Activated T-cell treated with anti-CD3 and anti-CD28 coated beads, Interleukin-2, amount 50 U/mL, for 72 hours (primary cell): ENCODE measurements at regions not wholly inside any gene's neighbourhood (a gene's known extent, or its start where the extent isn't known, plus 50 kb on each side); places are given as distances from the start of the nearest gene placed in this dataset.
A peak's percentile ranks its signal among the peaks of the same experiment; 100 is the strongest.

Experiments
- ATAC-seq, 2 donors: fragments of 150-1000 bp; cut with Tn5 transposase; replicated peaks in 1 of 2; 2 replicates each; pipeline ENCODE4 v1.10.0; 2021; ENCODE audit warnings: moderate library complexity in 2 of 2, mild to moderate bottlenecking in 1 of 2
- DNase-seq, 2 donors: peaks; one replicate each; pipeline ENCODE4 v3.0.0; 2021 to 2022; ENCODE audit warnings: mixed read lengths in 1 of 2
- H3K27ac Mint-ChIP-seq: one replicate; pipeline ENCODE4 v1.8.0; 2022; ENCODE audit warnings: mild to moderate bottlenecking, moderate library complexity, mixed read lengths
- H3K27me3 Mint-ChIP-seq: one replicate; pipeline ENCODE4 v1.8.0; 2022; ENCODE audit warnings: low read depth, mixed read lengths
- H3K36me3 Mint-ChIP-seq, 2 donors: one replicate each; pipeline ENCODE4 v1.8.0; 2022; ENCODE audit warnings: mixed read lengths in 2 of 2, mild to moderate bottlenecking in 1 of 2; ENCODE audit not compliant: insufficient read depth in 2 of 2
- H3K4me1 Mint-ChIP-seq: one replicate; pipeline ENCODE4 v1.8.0; 2022; ENCODE audit warnings: low read depth, mixed read lengths
- H3K4me3 Mint-ChIP-seq, 2 donors: one replicate each; pipeline ENCODE4 v1.8.0; 2022; ENCODE audit warnings: mild to moderate bottlenecking in 2 of 2, mixed read lengths in 2 of 2, moderate library complexity in 2 of 2
- H3K9me3 Mint-ChIP-seq, 2 donors: one replicate each; pipeline ENCODE4 v1.8.0; 2022; ENCODE audit warnings: mixed read lengths in 2 of 2

DNA sequence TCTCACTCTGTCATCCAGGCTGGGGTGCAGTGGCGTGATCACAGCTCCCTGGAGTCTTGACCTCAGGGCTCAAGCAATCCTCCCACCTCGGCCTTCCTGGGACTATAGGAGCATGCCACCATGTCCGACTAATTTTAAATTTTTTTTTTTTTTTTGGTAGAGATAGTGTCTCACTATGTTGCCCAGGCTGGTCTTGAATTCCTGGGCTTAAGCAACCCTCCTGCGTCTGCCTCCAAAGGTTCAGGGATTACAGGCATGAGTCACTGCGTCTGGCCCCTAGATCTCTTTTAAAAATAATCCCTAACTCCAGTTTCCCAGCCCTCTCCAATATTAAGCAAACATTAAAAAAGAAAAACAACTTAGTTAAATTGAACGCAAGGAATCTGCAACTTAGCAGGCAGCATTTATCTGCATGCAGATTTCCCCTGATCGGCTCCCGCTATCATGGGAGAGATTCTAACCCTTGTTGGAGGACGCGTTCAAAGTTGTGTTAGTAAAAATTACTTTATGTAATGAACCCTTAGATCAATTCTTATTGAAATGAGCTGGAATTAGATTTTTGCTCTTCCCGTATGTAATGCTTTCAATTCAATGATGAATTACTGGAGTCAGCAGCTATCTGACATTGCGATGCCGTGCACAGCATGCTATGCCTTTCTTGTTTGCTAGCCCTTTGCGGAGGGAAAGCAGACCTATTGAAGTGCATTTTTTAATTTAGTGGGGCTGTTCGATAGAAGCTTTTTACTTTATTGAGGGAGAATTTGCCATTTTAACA lies 171.7 kb downstream of the HAPSTR1 start:
- DNase-seq = no peak
- no peak for ATAC-seq
- Mint-ChIP-seq H3K4me3 (no peak overlapping the region), H3K36me3 (no peaks in the 10 kb centered on the region), H3K27me3 (peaks cover 23% of the 10 kb centered on the region), H3K27ac (no peak overlapping the region), H3K4me1 (no peaks in the 10 kb centered on the region), H3K9me3 (no peaks in the 10 kb centered on the region)

DNA sequence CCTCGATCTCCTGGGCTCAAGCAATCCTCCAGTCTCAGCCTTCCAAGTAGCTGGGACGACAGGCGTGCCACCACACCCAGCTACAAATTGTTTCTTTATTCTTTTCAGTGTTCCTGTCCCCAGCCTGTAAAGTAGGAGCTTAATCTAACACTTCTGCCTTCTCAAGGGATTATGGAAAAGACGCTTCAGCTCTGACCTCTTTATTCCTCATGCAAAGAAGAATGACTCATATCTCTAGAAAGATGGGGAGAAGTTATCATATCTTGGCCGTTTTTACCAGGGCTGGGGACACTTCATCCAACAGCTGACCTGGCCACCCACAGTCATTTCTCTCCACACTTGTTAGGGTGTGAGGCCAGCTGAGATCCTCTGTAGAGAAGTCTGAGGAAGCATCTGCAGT lies 172.6 kb downstream of the HAPSTR1 start:
- Mint-ChIP-seq H3K36me3 (no peaks in the 10 kb centered on the region), H3K9me3 (no peaks in the 10 kb centered on the region), H3K4me1 (no peaks in the 10 kb centered on the region), H3K27ac (no peak overlapping the region), H3K27me3 (peaks cover 18% of the 10 kb centered on the region), H3K4me3 (no peak overlapping the region)
- DNase-seq (no peak), ATAC-seq (no peak)

DNA sequence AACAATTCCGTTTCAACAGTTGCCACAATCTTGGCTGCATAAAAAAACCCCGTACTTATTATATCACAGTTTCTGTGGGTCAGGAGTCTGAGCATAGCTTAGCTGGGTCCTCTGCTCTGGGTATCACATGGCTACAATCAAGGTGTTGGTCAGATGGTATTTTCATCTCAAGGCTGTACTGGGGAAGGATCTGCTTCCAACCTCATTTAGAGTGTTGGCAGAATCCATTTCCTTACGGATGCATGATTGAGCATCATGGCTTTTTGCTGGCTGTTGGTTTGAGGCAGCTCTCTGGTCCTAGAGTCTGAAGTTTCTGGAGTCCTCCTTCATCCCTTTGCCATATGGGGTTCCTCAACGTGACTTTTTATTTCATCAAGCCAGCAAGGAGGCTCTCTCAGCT lies 177.0 kb downstream of the HAPSTR1 start:
- H3K36me3 Mint-ChIP-seq = no peaks in the 10 kb centered on the region
- DNase-seq (no peak), ATAC-seq (no peak)
- peaks cover 18% of the 10 kb centered on the region for H3K27me3 Mint-ChIP-seq
- no peaks in the 10 kb centered on the region for H3K4me1 Mint-ChIP-seq
- H3K9me3 Mint-ChIP-seq = peaks cover 0 to 6% of the 10 kb centered on the region in 2 donors
- no peak overlapping the region for H3K27ac Mint-ChIP-seq
- no peak overlapping the region for H3K4me3 Mint-ChIP-seq

DNA sequence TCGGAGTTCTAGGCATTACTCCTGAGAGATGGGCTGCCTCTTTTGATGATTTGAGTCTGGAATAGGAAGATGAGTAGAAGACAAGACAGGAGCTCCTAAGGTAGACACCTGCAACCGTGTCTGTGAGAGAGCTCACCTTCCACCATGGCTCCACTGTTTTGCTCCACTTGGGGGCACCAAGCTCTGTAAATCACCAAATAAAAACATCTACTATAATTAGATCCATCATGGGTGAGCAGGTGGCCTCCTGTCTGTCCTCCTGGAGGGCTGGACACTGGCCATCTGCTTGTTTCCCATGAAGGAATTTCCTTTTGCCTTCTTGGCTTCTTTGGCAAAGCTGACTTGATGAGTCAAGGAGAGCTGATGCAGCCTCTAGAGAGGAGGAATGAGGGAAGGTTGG lies 179.0 kb downstream of the HAPSTR1 start:
- no peak for DNase-seq
- no peak for ATAC-seq

DNA sequence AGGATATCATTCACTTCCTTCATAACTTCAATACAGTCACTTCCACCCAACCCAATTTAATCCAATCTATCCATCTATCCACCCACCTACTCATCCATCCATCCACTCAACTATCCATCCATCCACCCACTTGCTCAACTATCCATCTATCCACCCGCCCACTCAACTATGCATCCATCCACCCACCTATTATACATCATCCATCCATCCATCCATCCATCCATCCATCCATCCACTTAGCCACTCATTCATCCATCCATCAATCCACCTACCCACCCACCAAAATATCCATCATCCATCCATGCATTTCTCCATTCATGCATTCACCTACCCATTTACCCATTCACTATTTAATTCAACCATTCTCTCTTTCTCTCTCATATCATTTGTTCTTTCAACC lies 179.5 kb downstream of the HAPSTR1 start:
- peaks cover 8% of the 10 kb centered on the region for H3K27me3 Mint-ChIP-seq
- ATAC-seq (no peak), DNase-seq (no peak)
- no peaks in the 10 kb centered on the region for H3K4me1 Mint-ChIP-seq
- peaks cover 0 to 8% of the 10 kb centered on the region in 2 donors for H3K9me3 Mint-ChIP-seq
- H3K36me3 Mint-ChIP-seq = no peaks in the 10 kb centered on the region
- no peak overlapping the region for H3K4me3 Mint-ChIP-seq
- H3K27ac Mint-ChIP-seq = no peak overlapping the region

More for the DNA sequence above, 179.0 kb downstream of the HAPSTR1 start:
- peaks cover 13% of the 10 kb centered on the region for H3K27me3 Mint-ChIP-seq
- H3K36me3 Mint-ChIP-seq = no peaks in the 10 kb centered on the region
- no peak overlapping the region for H3K27ac Mint-ChIP-seq
- H3K4me1 Mint-ChIP-seq = no peaks in the 10 kb centered on the region
- peaks cover 0 to 8% of the 10 kb centered on the region in 2 donors for H3K9me3 Mint-ChIP-seq
- H3K4me3 Mint-ChIP-seq = no peak overlapping the region

DNA sequence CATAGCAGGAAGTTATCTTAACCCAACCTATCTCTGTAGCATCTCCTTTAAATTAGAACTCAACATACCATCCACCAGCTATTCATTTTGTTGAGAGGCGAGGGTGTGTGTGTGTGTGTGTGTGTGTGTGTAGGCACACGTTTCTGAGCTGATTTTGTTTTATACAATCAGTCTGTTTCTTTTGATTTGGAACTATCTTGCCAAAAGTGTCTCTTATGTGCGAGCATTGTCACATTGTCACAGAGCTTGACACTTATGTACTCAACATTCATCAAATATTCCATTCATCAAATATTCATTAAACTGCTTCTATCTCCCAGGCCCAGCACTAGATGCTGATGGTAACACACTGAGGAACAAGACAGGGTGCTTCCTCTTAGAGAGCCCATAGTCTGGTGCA lies 180.4 kb downstream of the HAPSTR1 start:
- peaks cover 0 to 8% of the 10 kb centered on the region in 2 donors for H3K9me3 Mint-ChIP-seq
- H3K4me3 Mint-ChIP-seq = no peak overlapping the region
- no peaks in the 10 kb centered on the region for H3K4me1 Mint-ChIP-seq
- no peak overlapping the region for H3K27ac Mint-ChIP-seq
- no peaks in the 10 kb centered on the region for H3K27me3 Mint-ChIP-seq
- ATAC-seq (no peak), DNase-seq (no peak)
- no peaks in the 10 kb centered on the region for H3K36me3 Mint-ChIP-seq

DNA sequence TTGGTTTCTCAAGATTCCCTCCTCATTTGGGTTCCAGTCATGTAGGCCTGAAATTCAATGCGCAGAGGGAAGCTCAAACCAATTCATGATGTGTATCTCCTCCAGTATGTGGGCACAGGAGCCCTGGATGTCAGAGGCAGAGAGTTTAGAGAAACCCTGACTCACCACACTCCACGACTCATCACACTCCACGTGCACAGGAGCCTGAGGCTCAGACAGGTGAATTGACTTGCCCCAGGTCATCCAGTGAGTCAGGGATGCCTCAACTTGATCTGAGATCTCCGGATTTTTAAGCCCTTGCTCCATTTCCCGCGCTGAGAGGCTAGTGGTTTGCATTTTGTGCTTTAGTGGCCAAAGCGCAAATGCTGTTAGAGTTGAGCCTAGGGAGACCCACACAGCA lies 183.9 kb downstream of the HAPSTR1 start:
- no peaks in the 10 kb centered on the region for H3K4me1 Mint-ChIP-seq
- no peaks in the 10 kb centered on the region for H3K27me3 Mint-ChIP-seq
- ATAC-seq (no peak), DNase-seq (no peak)
- H3K9me3 Mint-ChIP-seq = peaks cover 0 to 8% of the 10 kb centered on the region in 2 donors
- no peak overlapping the region for H3K27ac Mint-ChIP-seq
- H3K36me3 Mint-ChIP-seq = no peaks in the 10 kb centered on the region
- no peak overlapping the region for H3K4me3 Mint-ChIP-seq

DNA sequence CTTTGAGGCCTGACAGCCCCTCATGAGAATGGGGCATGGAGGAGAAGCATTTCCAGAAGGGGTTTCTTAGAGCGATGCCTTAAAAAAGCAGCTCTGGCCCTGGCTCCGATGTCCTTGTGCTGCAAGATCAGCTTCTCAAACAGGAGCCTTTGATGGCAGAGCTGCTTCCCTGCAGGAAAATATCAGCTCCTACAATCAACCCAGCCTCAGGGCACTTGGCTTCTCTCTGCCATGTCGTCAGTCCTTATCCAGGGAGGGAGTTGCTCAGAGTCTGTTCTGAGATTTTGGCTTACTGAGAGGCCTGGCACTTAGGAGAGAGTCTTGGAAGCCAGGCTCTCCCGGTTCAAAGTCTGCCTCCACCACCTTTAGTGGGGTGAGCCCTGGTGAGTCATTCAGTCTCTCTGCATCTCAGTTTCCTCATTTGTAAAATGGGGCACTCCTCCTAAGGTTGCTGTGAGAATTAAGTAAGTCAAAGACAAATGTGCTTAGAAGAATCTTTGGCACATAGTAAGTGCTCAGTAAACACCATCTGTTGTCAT lies 184.4 kb downstream of the HAPSTR1 start:
- Mint-ChIP-seq H3K9me3 (peaks cover 0 to 6% of the 10 kb centered on the region in 2 donors), H3K27ac (no peak overlapping the region), H3K27me3 (no peaks in the 10 kb centered on the region), H3K4me3 (no peak overlapping the region), H3K36me3 (no peaks in the 10 kb centered on the region), H3K4me1 (no peaks in the 10 kb centered on the region)
- ATAC-seq (no peak), DNase-seq (no peak)

DNA sequence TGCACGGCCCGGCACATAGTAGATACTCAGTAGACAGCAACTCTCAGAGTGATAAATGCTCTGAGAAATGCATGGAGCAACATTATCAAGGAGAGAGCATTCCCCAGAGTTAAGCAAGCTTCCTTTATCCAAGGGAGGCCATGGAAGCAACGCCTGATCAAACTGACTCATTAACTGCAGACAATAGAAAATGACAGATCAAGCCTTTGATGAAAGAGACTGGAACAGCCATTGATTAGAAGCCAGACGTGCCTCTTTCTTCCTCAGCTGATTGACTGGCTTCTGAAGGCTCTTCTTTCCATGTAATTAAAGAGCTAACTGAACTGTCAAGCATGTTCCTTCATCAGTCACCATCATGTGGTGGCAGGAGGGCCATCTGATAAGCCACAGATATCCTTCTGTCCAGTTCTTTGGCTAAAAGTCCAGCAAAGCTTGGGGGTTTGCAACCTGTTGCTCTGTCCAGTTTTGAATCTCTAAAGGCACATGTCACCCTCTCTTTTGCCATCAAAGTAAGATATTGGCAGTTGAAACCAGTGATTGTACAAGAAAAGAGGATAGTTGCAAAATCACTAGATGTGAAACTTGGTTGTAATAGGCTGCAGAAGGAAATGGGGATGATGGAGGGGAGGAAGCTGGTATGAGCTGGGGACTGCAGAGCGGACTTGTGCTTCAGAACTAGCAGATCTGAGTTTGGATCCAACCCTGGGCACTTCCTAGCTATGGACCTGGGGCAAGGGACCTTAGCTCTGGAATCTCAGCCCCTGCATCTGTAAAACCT lies 188.0 kb downstream of the HAPSTR1 start:
- Mint-ChIP-seq H3K4me1 (no peaks in the 10 kb centered on the region), H3K27ac (no peak overlapping the region), H3K27me3 (no peaks in the 10 kb centered on the region), H3K36me3 (no peaks in the 10 kb centered on the region), H3K4me3 (no peak overlapping the region), H3K9me3 (peaks cover 0 to under 1% of the 10 kb centered on the region in 2 donors)
- ATAC-seq = no peak
- no peak for DNase-seq

DNA sequence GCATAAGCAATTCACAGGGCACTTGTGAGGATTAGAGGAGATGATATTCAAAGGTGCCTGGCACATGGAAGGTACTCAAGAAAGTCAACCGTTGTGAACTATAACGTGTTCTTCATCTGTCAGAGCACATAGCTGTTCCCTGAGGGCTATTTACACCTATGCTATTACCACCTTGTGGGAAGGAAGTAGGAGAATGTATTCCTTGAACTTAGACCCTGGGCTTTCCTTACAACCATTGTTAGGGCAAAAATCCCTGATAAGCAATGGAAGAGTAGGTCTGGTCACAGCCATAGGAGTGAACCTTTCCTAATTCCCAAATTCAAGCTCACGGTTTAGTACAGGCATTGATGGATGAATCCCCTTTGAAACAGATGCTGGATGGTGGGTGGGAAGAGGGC lies 188.6 kb downstream of the HAPSTR1 start:
- H3K36me3 Mint-ChIP-seq = no peaks in the 10 kb centered on the region
- ATAC-seq = no peak
- no peak overlapping the region for H3K27ac Mint-ChIP-seq
- DNase-seq = no peak
- no peaks in the 10 kb centered on the region for H3K9me3 Mint-ChIP-seq
- H3K4me3 Mint-ChIP-seq = no peak overlapping the region
- H3K4me1 Mint-ChIP-seq = no peaks in the 10 kb centered on the region
- H3K27me3 Mint-ChIP-seq = no peaks in the 10 kb centered on the region

DNA sequence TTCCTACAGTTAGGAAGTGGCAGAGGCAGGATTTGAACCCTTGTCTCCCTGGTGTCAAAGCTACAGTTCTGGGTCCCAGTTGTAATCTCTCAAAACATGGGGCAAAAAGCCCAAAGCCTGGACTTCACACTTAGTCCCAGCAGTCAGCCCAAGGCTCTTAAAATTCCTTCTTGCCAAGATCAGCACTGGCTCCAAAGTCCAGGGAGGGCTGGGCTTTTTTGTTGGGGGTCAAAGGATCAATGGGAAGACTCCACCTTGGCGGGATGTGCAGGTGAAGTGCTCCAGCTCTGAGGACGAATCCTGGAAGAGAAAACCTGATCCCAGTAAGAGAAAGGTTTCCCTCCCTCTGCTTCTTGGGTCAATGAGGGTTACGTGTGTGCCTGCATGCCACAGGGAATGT lies 195.5 kb downstream of the HAPSTR1 start:
- no peak overlapping the region for H3K27ac Mint-ChIP-seq
- H3K9me3 Mint-ChIP-seq = peaks cover 0 to 3% of the 10 kb centered on the region in 2 donors
- H3K36me3 Mint-ChIP-seq = peaks cover 0 to 1% of the 10 kb centered on the region in 2 donors
- H3K27me3 Mint-ChIP-seq = no peaks in the 10 kb centered on the region
- no peaks in the 10 kb centered on the region for H3K4me1 Mint-ChIP-seq
- no peak overlapping the region for H3K4me3 Mint-ChIP-seq
- ATAC-seq = no peak
- DNase-seq = no peak

DNA sequence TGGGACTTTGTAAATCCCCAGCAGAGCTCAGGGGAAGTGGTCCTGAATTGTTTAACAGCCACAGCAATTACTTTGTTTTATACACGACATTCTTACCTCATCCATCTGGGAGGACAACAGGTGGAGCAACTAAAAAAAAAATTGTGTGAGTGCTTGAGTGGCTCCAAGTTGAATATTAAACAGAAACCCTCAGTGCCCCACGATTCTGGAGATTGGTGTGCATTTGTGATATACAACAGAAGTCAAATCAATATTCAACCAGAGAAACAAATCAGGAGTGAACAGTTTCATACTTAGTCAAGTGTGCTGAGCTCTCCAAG lies 204.8 kb downstream of the HAPSTR1 start:
- Mint-ChIP-seq H3K27ac (no peak overlapping the region), H3K4me1 (no peaks in the 10 kb centered on the region), H3K9me3 (no peaks in the 10 kb centered on the region)

DNA sequence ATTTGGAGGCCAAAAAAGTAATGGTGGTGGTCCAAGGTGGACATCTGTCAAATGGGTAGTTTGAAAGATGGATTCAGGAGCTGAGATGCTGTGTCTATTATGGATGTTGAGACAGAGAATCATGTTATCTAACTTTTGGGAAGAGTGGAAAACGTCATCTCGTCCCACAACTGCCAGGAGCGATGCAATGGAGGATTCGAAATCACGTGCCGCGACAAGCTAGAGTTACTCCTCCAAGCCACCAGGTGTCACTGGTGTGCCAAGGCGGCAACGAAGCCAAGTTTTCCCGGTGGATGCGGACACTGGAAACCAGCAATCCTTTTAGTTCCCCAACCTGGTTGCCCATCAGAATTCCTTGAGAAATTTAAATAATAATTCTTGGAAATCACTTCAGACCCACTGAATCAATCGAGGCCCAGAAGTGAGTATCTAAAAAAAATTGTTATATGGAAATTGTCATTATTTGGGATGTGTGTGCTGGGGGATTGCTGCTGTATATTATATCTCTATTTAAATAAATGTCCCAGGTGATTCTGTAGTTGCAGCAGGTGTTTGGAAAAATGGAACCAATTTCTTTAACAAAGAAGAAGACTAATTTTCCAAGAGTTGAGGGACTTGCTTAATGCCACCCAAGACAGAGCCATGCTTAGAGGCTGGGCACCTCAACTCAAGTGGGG lies 206.1 kb downstream of the HAPSTR1 start:
- Mint-ChIP-seq H3K4me1 (no peaks in the 10 kb centered on the region), H3K27ac (no peak overlapping the region), H3K36me3 (peaks cover 0 to 2% of the 10 kb centered on the region in 2 donors), H3K4me3 (no peak overlapping the region), H3K9me3 (peaks cover 0 to 2% of the 10 kb centered on the region in 2 donors), H3K27me3 (peaks cover 2% of the 10 kb centered on the region)
- DNase-seq (peak in 1 of 2 donors; percentile 3), ATAC-seq (no peak)

More for the DNA sequence above, 204.8 kb downstream of the HAPSTR1 start:
- ATAC-seq (no peak), DNase-seq (no peak)
- Mint-ChIP-seq H3K27me3 (no peaks in the 10 kb centered on the region), H3K36me3 (peaks cover 0 to 2% of the 10 kb centered on the region in 2 donors), H3K4me3 (no peak overlapping the region)
